ENCODE measurements at regions not wholly inside any gene's neighbourhood (a gene's known extent, or its start where the extent isn't known, plus 50 kb on each side); places are given as distances from the start of the nearest gene placed in this dataset.

GRCh38 chr15:87527416-87527815 is 729.1 kb downstream of the NTRK3 start:
- TF ChIP-seq CTCF (IDR thresholded peaks at IDR 0.05) (no peak), ZFX (IDR thresholded peaks at IDR 0.05; ENCODE audit: borderline replicate concordance) (no peak)

Measured in 22Rv1 (cell line).